22Rv1 (cell line): ENCODE measurements at regions not wholly inside any gene's neighbourhood (a gene's known extent, or its start where the extent isn't known, plus 50 kb on each side); places are given as distances from the start of the nearest gene placed in this dataset.

ENCODE experiments used
- H3K27ac ChIP-seq: fragments of 450-650 bp; 2 replicates; pipeline ENCODE4 v1.5.1; 2017
- CTCF ChIP-seq: fragments of 450-650 bp; IDR thresholded peaks from 2 replicates; pipeline ENCODE4 v1.5.1; 2017; ENCODE audit warnings: mild to moderate bottlenecking
- ZFX ChIP-seq: fragments of 450-650 bp; IDR thresholded peaks from 2 replicates; pipeline ENCODE4 v1.6.1; 2017; ENCODE audit warnings: antibody characterized with exemption, borderline replicate concordance

GRCh38 chr13:103350147-103350546 lies 283.9 kb upstream of the SLC10A2 start:
- TF ChIP-seq ZFX (no peak), CTCF (no peak)
- H3K27ac ChIP-seq: no peak overlapping the region

- TF ChIP-seq ZFX: no peak
- TF ChIP-seq CTCF: no peak
- H3K27ac ChIP-seq: no peak overlapping the region
These were observed 283.2 kb upstream of the SLC10A2 start for GRCh38 chr13:103349211-103349980.

GRCh38 chr13:103335241-103335640 lies 269.0 kb upstream of the SLC10A2 start:
- H3K27ac ChIP-seq: no peak overlapping the region
- TF ChIP-seq ZFX (no peak), CTCF (no peak)

GRCh38 chr13:103331924-103332323 lies 265.7 kb upstream of the SLC10A2 start:
- TF ChIP-seq CTCF (no peak), ZFX (no peak)
- no peak overlapping the region for H3K27ac ChIP-seq

- TF ChIP-seq CTCF: no peak
- no peak for TF ChIP-seq ZFX
- no peak overlapping the region for H3K27ac ChIP-seq
These were observed 262.7 kb upstream of the SLC10A2 start for GRCh38 chr13:103328899-103329298.

- no peak overlapping the region for H3K27ac ChIP-seq
- TF ChIP-seq CTCF (no peak), ZFX (no peak)
These were observed 260.1 kb upstream of the SLC10A2 start for GRCh38 chr13:103326326-103326725.

- no peak overlapping the region for H3K27ac ChIP-seq
- no peak for TF ChIP-seq ZFX
- TF ChIP-seq CTCF: no peak
These were observed 259.5 kb upstream of the SLC10A2 start for GRCh38 chr13:103325672-103326071.
